Trophoblast cell (in vitro differentiated cells and primary cell): ENCODE measurements at regions not wholly inside any gene's neighbourhood (a gene's known extent, or its start where the extent isn't known, plus 50 kb on each side); places are given as distances from the start of the nearest gene placed in this dataset.

ENCODE experiments used
- DNase-seq, 2 donors: peaks; one replicate each; pipeline ENCODE4 v3.0.0-alpha.2; 2016
- H2AFZ ChIP-seq: 2 replicates; pipeline ENCODE4 v1.6.1; 2013; ENCODE audit warnings: low read length, moderate library complexity, mild to moderate bottlenecking; ENCODE audit not compliant: insufficient read depth, poor library complexity
- H2AK5ac ChIP-seq: 2 replicates; pipeline ENCODE4 v1.6.1; 2013; ENCODE audit warnings: mild to moderate bottlenecking, low read length
- H2BK120ac ChIP-seq: 2 replicates; pipeline ENCODE4 v1.6.1; 2013; ENCODE audit warnings: low read length, mild to moderate bottlenecking, moderate library complexity; ENCODE audit not compliant: insufficient read depth, poor library complexity
- H2BK12ac ChIP-seq: 2 replicates; pipeline ENCODE4 v1.6.1; 2013; ENCODE audit warnings: mild to moderate bottlenecking, low read length, moderate library complexity
- H2BK5ac ChIP-seq: 2 replicates; pipeline ENCODE4 v1.6.1; 2013; ENCODE audit warnings: low read length, low read depth, moderate library complexity, mild to moderate bottlenecking; ENCODE audit not compliant: poor library complexity
- H3K14ac ChIP-seq: 2 replicates; pipeline ENCODE4 v1.6.1; 2013; ENCODE audit warnings: mild to moderate bottlenecking, low read length
- H3K18ac ChIP-seq: 2 replicates; pipeline ENCODE4 v1.6.1; 2013; ENCODE audit warnings: mild to moderate bottlenecking, low read length
- H3K23ac ChIP-seq: 2 replicates; pipeline ENCODE4 v1.6.1; 2013; ENCODE audit warnings: low read length
- H3K27ac ChIP-seq: 2 replicates; pipeline ENCODE4 v1.5.1; 2013; ENCODE audit warnings: low read depth, mild to moderate bottlenecking, inconsistent platforms, low read length, moderate library complexity
- H3K27me3 ChIP-seq: 2 replicates; pipeline ENCODE4 v1.6.1; 2013; ENCODE audit warnings: inconsistent platforms, mild to moderate bottlenecking, low read length, moderate library complexity; ENCODE audit not compliant: insufficient read depth
- H3K36me3 ChIP-seq, 2 experiments: 1 replicate in 1 of 2; 2 replicates in 1 of 2; pipeline ENCODE4 v1.6.1; 2013; ENCODE audit warnings: low read length in 2 of 2, mild to moderate bottlenecking in 2 of 2, moderate library complexity in 1 of 2; ENCODE audit not compliant: insufficient read depth in 2 of 2, control insufficient read depth in 1 of 2
- H3K4ac ChIP-seq: 2 replicates; pipeline ENCODE4 v1.6.1; 2013; ENCODE audit warnings: low read depth, mild to moderate bottlenecking, low read length, moderate library complexity
- H3K4me1 ChIP-seq, 2 experiments: 1 replicate in 1 of 2; 2 replicates in 1 of 2; pipeline ENCODE4 v1.6.1; 2013; ENCODE audit warnings: low read length in 2 of 2, mild to moderate bottlenecking in 2 of 2, moderate library complexity in 1 of 2; ENCODE audit not compliant: insufficient read depth in 2 of 2, control insufficient read depth in 1 of 2
- H3K4me2 ChIP-seq: 2 replicates; pipeline ENCODE4 v1.6.1; 2013; ENCODE audit warnings: inconsistent platforms, mild to moderate bottlenecking, low read length, moderate library complexity
- H3K4me3 ChIP-seq: 2 replicates; pipeline ENCODE4 v1.5.1; 2013; ENCODE audit warnings: mild to moderate bottlenecking, low read depth, low read length, inconsistent platforms
- H3K79me1 ChIP-seq: one replicate; pipeline ENCODE4 v1.6.1; 2013; ENCODE audit warnings: low read length
- H3K79me2 ChIP-seq: 2 replicates; pipeline ENCODE4 v1.6.1; 2013; ENCODE audit warnings: low read length, mild to moderate bottlenecking; ENCODE audit not compliant: control insufficient read depth, insufficient read depth, poor library complexity
- H3K9ac ChIP-seq: 2 replicates; pipeline ENCODE4 v1.6.1; 2013; ENCODE audit warnings: mild to moderate bottlenecking, low read length
- H3K9me3 ChIP-seq: 2 replicates; pipeline ENCODE4 v1.6.1; 2013; ENCODE audit warnings: low read depth, mild to moderate bottlenecking, control low read depth, inconsistent platforms, low read length; ENCODE audit not compliant: insufficient read depth
- H4K12ac ChIP-seq: 2 replicates; pipeline ENCODE4 v1.6.1; 2013; ENCODE audit warnings: low read depth, mild to moderate bottlenecking, low read length, moderate library complexity
- H4K8ac ChIP-seq: 2 replicates; pipeline ENCODE4 v1.6.1; 2013; ENCODE audit warnings: low read depth, mild to moderate bottlenecking, low read length, moderate library complexity
- H4K91ac ChIP-seq: one replicate; pipeline ENCODE4 v1.6.1; 2013; ENCODE audit warnings: low read depth, mild to moderate bottlenecking, low read length, moderate library complexity
- WGBS: extraction: QIAGEN DNeasy Blood & Tissue Kit; methylation state at CpG from one replicate; pipeline ENCODE4 v1.1.7; 2013; ENCODE audit warnings: missing lambda C conversion rate; ENCODE audit not compliant: insufficient read length, insufficient coverage; ENCODE audit errors: extremely low coverage; 5-methylcytosine and 5-hydroxymethylcytosine counted together

DNA sequence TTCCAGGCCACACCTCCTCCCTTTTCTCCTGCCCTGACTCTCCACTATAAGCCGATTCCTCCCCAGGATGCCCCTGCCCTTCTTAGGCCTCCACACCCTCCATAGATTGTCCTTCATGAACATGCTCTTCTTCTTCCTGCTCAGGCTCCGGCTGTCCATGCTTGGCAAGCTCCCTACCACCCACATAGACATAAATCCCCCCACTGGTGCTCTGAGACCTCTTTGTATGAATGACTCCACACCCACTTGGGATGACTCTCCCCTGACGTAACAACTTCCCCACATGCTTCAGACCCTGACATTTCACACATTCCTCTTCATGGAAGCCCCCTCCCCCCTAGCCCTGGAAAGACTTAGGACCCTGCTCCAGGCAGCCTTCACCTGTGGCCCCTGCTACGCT, 542.5 kb upstream of the LARGE1 start:
- Histone ChIP-seq H4K12ac (no peak overlapping the region), H2BK120ac (no peak overlapping the region), H2AFZ (no peak overlapping the region), H2BK12ac (no peak overlapping the region), H3K9me3 (peaks cover 2% of the 10 kb centered on the region), H3K79me2 (no peaks in the 10 kb centered on the region), H3K23ac (no peak overlapping the region), H2AK5ac (no peak overlapping the region), H4K8ac (no peak overlapping the region), H3K4ac (no peak overlapping the region), H2BK5ac (no peak overlapping the region), H3K14ac (no peak overlapping the region), H3K4me1 (no peaks in the 10 kb centered on the region), H3K4me3 (no peak overlapping the region), H3K9ac (no peak overlapping the region), H3K27ac (no peak overlapping the region), H4K91ac (no peak overlapping the region), H3K4me2 (no peak overlapping the region), H3K18ac (no peak overlapping the region), H3K36me3 (no peaks in the 10 kb centered on the region), H3K27me3 (no peaks in the 10 kb centered on the region), H3K79me1 (no peaks in the 10 kb centered on the region)
- DNase-seq, result no peak
- no CpG with 5 or more reads among the region's 4 CpGs for WGBS

GRCh38 chr22:34475886-34476285, 555.6 kb upstream of the LARGE1 start:
- Histone ChIP-seq H2AFZ (no peak overlapping the region), H3K9me3 (peaks cover 2% of the 10 kb centered on the region), H3K4me1 (no peaks in the 10 kb centered on the region), H3K79me2 (no peaks in the 10 kb centered on the region), H3K4me3 (no peak overlapping the region), H3K18ac (no peak overlapping the region), H3K23ac (no peak overlapping the region), H3K4ac (no peak overlapping the region), H3K27ac (no peak overlapping the region), H3K4me2 (no peak overlapping the region), H2BK120ac (no peak overlapping the region), H3K36me3 (no peaks in the 10 kb centered on the region), H4K8ac (no peak overlapping the region), H2BK12ac (no peak overlapping the region), H3K79me1 (no peaks in the 10 kb centered on the region), H3K9ac (no peak overlapping the region), H4K12ac (no peak overlapping the region), H3K14ac (no peak overlapping the region), H2AK5ac (no peak overlapping the region), H2BK5ac (no peak overlapping the region), H3K27me3 (no peaks in the 10 kb centered on the region), H4K91ac (no peak overlapping the region)
- WGBS, result no CpG with 5 or more reads among the region's 3 CpGs
- no peak for DNase-seq

DNA sequence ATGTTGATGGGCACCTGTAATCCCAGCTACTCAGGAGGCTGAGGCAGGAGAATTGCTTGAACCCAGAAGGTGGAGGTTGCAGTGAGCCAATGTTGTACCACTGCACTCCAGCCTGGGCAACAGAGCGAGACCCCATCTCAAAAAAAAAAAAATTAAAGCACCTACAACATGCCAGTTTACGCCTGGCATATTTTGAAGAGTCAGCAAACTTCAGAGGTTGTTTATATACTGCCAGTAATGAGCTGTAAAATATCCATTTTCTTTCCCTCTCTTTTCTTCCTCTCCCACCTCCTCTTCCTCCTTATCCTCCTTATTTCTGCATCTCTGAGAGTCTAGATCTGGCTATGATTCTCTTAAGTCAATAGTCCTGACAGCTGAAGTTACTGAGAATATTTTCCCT, 556.5 kb upstream of the LARGE1 start:
- H3K36me3 ChIP-seq, result no peaks in the 10 kb centered on the region
- no peaks in the 10 kb centered on the region for H3K79me2 ChIP-seq
- H3K23ac ChIP-seq, result no peak overlapping the region
- H2BK5ac ChIP-seq, result no peak overlapping the region
- H3K14ac ChIP-seq, result no peak overlapping the region
- H3K4me1 ChIP-seq, result no peaks in the 10 kb centered on the region
- H3K9me3 ChIP-seq, result peaks cover 2% of the 10 kb centered on the region
- no peak overlapping the region for H2AFZ ChIP-seq
- H4K8ac ChIP-seq, result no peak overlapping the region
- H3K27me3 ChIP-seq, result no peaks in the 10 kb centered on the region
- H2AK5ac ChIP-seq, result no peak overlapping the region
- H2BK120ac ChIP-seq, result no peak overlapping the region
- DNase-seq, result no peak
- WGBS, result no CpG with 5 or more reads among the region's 2 CpGs
- no peak overlapping the region for H3K4me2 ChIP-seq
- no peak overlapping the region for H3K9ac ChIP-seq
- no peak overlapping the region for H3K4ac ChIP-seq
- H3K27ac ChIP-seq, result no peak overlapping the region
- no peaks in the 10 kb centered on the region for H3K79me1 ChIP-seq
- no peak overlapping the region for H3K18ac ChIP-seq
- no peak overlapping the region for H3K4me3 ChIP-seq
- no peak overlapping the region for H2BK12ac ChIP-seq
- no peak overlapping the region for H4K12ac ChIP-seq
- no peak overlapping the region for H4K91ac ChIP-seq

GRCh38 chr22:34481090-34481489, 560.8 kb upstream of the LARGE1 start:
- no peaks in the 10 kb centered on the region for H3K36me3 ChIP-seq
- H3K9ac ChIP-seq, result no peak overlapping the region
- H3K4me2 ChIP-seq, result no peak overlapping the region
- H3K4me3 ChIP-seq, result no peak overlapping the region
- no peak overlapping the region for H3K4ac ChIP-seq
- H3K18ac ChIP-seq, result no peak overlapping the region
- H4K12ac ChIP-seq, result no peak overlapping the region
- no peak for DNase-seq
- no peak overlapping the region for H3K14ac ChIP-seq
- no peaks in the 10 kb centered on the region for H3K4me1 ChIP-seq
- no peak overlapping the region for H3K27ac ChIP-seq
- H4K8ac ChIP-seq, result no peak overlapping the region
- no peak overlapping the region for H4K91ac ChIP-seq
- H2AK5ac ChIP-seq, result no peak overlapping the region
- H2BK5ac ChIP-seq, result no peak overlapping the region
- H3K27me3 ChIP-seq, result no peaks in the 10 kb centered on the region
- no peaks in the 10 kb centered on the region for H3K79me2 ChIP-seq
- H2AFZ ChIP-seq, result no peak overlapping the region
- H2BK120ac ChIP-seq, result no peak overlapping the region
- H3K9me3 ChIP-seq, result peaks cover 2% of the 10 kb centered on the region
- no peaks in the 10 kb centered on the region for H3K79me1 ChIP-seq
- WGBS, result no CpG with 5 or more reads among the region's 3 CpGs
- H2BK12ac ChIP-seq, result no peak overlapping the region
- H3K23ac ChIP-seq, result no peak overlapping the region
